GM12878 (cell line): ENCODE measurements at regions not wholly inside any gene's neighbourhood (a gene's known extent, or its start where the extent isn't known, plus 50 kb on each side); places are given as distances from the start of the nearest gene placed in this dataset.

ENCODE experiments used
- BCL11A ChIP-seq: IDR thresholded peaks from 2 replicates; pipeline ENCODE4 v1.6.1; 2011; ENCODE audit warnings: low read depth, low read length
- BHLHE40 ChIP-seq, 2 experiments: fragments of 450-650 bp in 1 of 2; IDR thresholded peaks; 2 replicates each; pipeline ENCODE4 v1.6.1; 2011 to 2017; ENCODE audit warnings: low read depth in 2 of 2, borderline replicate concordance in 1 of 2, improper control_type of control experiment in 1 of 2, low read length in 1 of 2, mild to moderate bottlenecking in 1 of 2
- EGR1 ChIP-seq, 2 experiments: IDR thresholded peaks; 1 replicate in 1 of 2; 2 replicates in 1 of 2; pipeline ENCODE4 v1.6.1; 2011 to 2012; ENCODE audit warnings: low read depth in 2 of 2, low read length in 2 of 2, borderline replicate concordance in 1 of 2, mild to moderate bottlenecking in 1 of 2, moderate library complexity in 1 of 2
- IRF3 ChIP-seq: fragments of 450-650 bp; IDR thresholded peaks from 2 replicates; pipeline ENCODE4 v1.6.1; 2014; ENCODE audit warnings: mild to moderate bottlenecking
- NRF1 ChIP-seq: conservative IDR thresholded peaks from 2 replicates; pipeline ENCODE4 v1.6.1; 2011; ENCODE audit warnings: mild to moderate bottlenecking, low read depth, low read length, improper control_type of control experiment
- POLR2AphosphoS5 ChIP-seq: IDR thresholded peaks from 2 replicates; pipeline ENCODE4 v1.6.1; 2011; ENCODE audit warnings: mild to moderate bottlenecking, low read length, inconsistent platforms
- ZNF384 ChIP-seq: IDR thresholded peaks from 2 replicates; pipeline ENCODE4 v1.6.1; 2012; ENCODE audit warnings: low read depth, mild to moderate bottlenecking, low read length, improper control_type of control experiment, borderline replicate concordance
- TF ChIP-seq, protein P1 (sequence below), 3 experiments: IDR thresholded peaks in 2 of 3; conservative IDR thresholded peaks in 1 of 3; 2 replicates each; pipeline ENCODE4 v1.5.1; 2011; ENCODE audit warnings: low read depth in 3 of 3, low read length in 3 of 3, mild to moderate bottlenecking in 3 of 3, control low read depth in 2 of 3, moderate library complexity in 2 of 3, inconsistent platforms in 1 of 3, mixed read lengths in 1 of 3; ENCODE audit not compliant: control insufficient read depth in 2 of 3, insufficient read depth in 1 of 3; ENCODE audit errors: extremely low read depth in 1 of 3

GRCh38 chr10:28130267-28130666 lies 131.4 kb upstream of the ODAD2 start:
- no peak for TF ChIP-seq POLR2AphosphoS5
- TF ChIP-seq EGR1 (IDR thresholded peaks at IDR 0.05; ENCODE audit: borderline replicate concordance in 1 of 2, low read depth in 2 of 2, low read length in 2 of 2): no peak
- TF ChIP-seq BHLHE40 (IDR thresholded peaks at IDR 0.05; ENCODE audit: borderline replicate concordance in 1 of 2, low read depth in 2 of 2, low read length in 1 of 2): no peak
- no peak for TF ChIP-seq NRF1
- TF ChIP-seq BCL11A: no peak
- TF ChIP-seq, protein P1, sequence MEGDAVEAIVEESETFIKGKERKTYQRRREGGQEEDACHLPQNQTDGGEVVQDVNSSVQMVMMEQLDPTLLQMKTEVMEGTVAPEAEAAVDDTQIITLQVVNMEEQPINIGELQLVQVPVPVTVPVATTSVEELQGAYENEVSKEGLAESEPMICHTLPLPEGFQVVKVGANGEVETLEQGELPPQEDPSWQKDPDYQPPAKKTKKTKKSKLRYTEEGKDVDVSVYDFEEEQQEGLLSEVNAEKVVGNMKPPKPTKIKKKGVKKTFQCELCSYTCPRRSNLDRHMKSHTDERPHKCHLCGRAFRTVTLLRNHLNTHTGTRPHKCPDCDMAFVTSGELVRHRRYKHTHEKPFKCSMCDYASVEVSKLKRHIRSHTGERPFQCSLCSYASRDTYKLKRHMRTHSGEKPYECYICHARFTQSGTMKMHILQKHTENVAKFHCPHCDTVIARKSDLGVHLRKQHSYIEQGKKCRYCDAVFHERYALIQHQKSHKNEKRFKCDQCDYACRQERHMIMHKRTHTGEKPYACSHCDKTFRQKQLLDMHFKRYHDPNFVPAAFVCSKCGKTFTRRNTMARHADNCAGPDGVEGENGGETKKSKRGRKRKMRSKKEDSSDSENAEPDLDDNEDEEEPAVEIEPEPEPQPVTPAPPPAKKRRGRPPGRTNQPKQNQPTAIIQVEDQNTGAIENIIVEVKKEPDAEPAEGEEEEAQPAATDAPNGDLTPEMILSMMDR (IDR thresholded peaks at IDR 0.05 in 2 of 3, conservative IDR thresholded peaks at IDR 0.05 in 1 of 3; ENCODE audit: control insufficient read depth in 2 of 3, extremely low read depth in 1 of 3, insufficient read depth in 1 of 3, low read depth in 3 of 3, low read length in 3 of 3): no peak
- no peak for TF ChIP-seq IRF3
- TF ChIP-seq ZNF384: no peak
